Pancreas (tissue), 10 donors: ENCODE measurements at regions not wholly inside any gene's neighbourhood (a gene's known extent, or its start where the extent isn't known, plus 50 kb on each side); places are given as distances from the start of the nearest gene placed in this dataset.

Source experiments
- ATAC-seq, 4 donors: fragments of 200-7000 bp; cut with Tn5 transposase; one replicate each; pipeline versions ENCODE4 v1.8.0 to v1.9.1; 2020; ENCODE audit warnings: mild to moderate bottlenecking in 4 of 4, moderate library complexity in 4 of 4
- DNase-seq, 6 donors: peaks; one replicate each; pipeline ENCODE4 v3.0.0-alpha.2; 2020
- FAIRE-seq: peaks from 2 replicates; lab custom pipeline; 2012; peaks lifted over from hg19 to GRCh38; lab: Jason Lieb, UNC
- H3K27ac ChIP-seq, 4 donors: fragments of 200-600 bp; sonication (generic); 1 replicate in 3 of 4; 2 replicates in 1 of 4; pipeline versions ENCODE4 v1.5.0 to v1.8.0; 2020
- H3K27me3 ChIP-seq, 4 donors: fragments of 200-600 bp; one replicate each; pipeline ENCODE4 v1.8.0; 2021
- H3K36me3 ChIP-seq, 3 donors: fragments of 200-600 bp; sonication (generic) in 1 of 3; one replicate each; pipeline versions ENCODE4 v1.5.0 to v1.8.0; 2020 to 2021
- H3K4me1 ChIP-seq, 3 donors: fragments of 200-600 bp; one replicate each; pipeline ENCODE4 v1.8.0; 2021
- H3K4me3 ChIP-seq, 4 donors: fragments of 200-600 bp; sonication (generic) in 2 of 4; one replicate each; pipeline versions ENCODE4 v1.5.0 to v1.8.0; 2020 to 2021
- H3K9me3 ChIP-seq, 4 donors: fragments of 200-600 bp; one replicate each; pipeline ENCODE4 v1.8.0; 2021
- CTCF ChIP-seq, 4 donors: fragments of 200-600 bp; sonication (generic) in 3 of 4; IDR thresholded peaks; one replicate each; pipeline versions ENCODE4 v1.5.0 to v1.8.0; 2021; ENCODE audit warnings: antibody characterized with exemption in 4 of 4
- WGBS, 2 donors: extraction: QIAGEN DNeasy Blood & Tissue Kit; methylation state at CpG; one replicate each; pipeline ENCODE4 v1.1.7; 2013; 5-methylcytosine and 5-hydroxymethylcytosine counted together
- intact Hi-C, 3 donors: fragments of 100-400 bp; cut with DNase I; formaldehyde crosslinking; loops; one replicate each; pipeline versions ENCODE4 v1.11.1 to v1.14.2; 2022
- donor health status: healthy with polysubstance abuse.
- donor health status: DM: no; HTN: no; CAD: no; lungs with moderate emphysema.
- donor health status: DM: no; HTN: no; CAD: no.
- donor health status: control.
- donor health status: control.
- donor health status: Bipolar disorder and iron deficiency.
- donor health status: DM: yes; HTN: yes; CAD: no.
- donor health status: DM: no; HTN: no; CAD: no.
- donor health status: DM: no; HTN: no; CAD: no.
- donor health status: DM: yes; HTN: yes; CAD: no.

GRCh38 chr9:88326936-88327335 is 61.3 kb upstream of the SPIN1 start:
- ATAC-seq (no peak), DNase-seq (no peak), FAIRE-seq (no peak)
- no peak for TF ChIP-seq CTCF (IDR thresholded peaks at IDR 0.05)
- no peaks in the 10 kb centered on the region for H3K4me1 ChIP-seq
- no peaks in the 10 kb centered on the region for H3K9me3 ChIP-seq
- no peaks in the 10 kb centered on the region for H3K36me3 ChIP-seq
- no peak overlapping the region for H3K27ac ChIP-seq
- H3K27me3 ChIP-seq, result no peaks in the 10 kb centered on the region
- H3K4me3 ChIP-seq, result no peak overlapping the region
- intact Hi-C loops, result no loop called here
- WGBS, 2 donors, result 70 to 78% methylated on average over 2 of the region's 2 CpGs

- intact Hi-C loops, result no loop called here
- Histone ChIP-seq H3K9me3 (no peaks in the 10 kb centered on the region), H3K27me3 (no peaks in the 10 kb centered on the region), H3K36me3 (no peaks in the 10 kb centered on the region), H3K4me3 (no peak overlapping the region), H3K4me1 (no peaks in the 10 kb centered on the region), H3K27ac (no peak overlapping the region)
- DNase-seq, result no peak
- 84 to 95% methylated on average over 9 of the region's 9 CpGs for WGBS, 2 donors
- no peak for ATAC-seq
- no peak for TF ChIP-seq CTCF (IDR thresholded peaks at IDR 0.05)
- FAIRE-seq, result no peak
Observed at GRCh38 chr9:88326015-88326414, 62.2 kb upstream of the SPIN1 start.

- WGBS, 2 donors, result 66 to 72% methylated on average over 4 of the region's 4 CpGs
- no peak for TF ChIP-seq CTCF (IDR thresholded peaks at IDR 0.05)
- ATAC-seq, result peak in 2 of 4 donors; percentile 32 to 34
Observed at GRCh38 chr9:88322906-88323566, 65.2 kb upstream of the SPIN1 start.

GRCh38 chr9:88321764-88322163 is 66.5 kb upstream of the SPIN1 start:
- no peaks in the 10 kb centered on the region for H3K4me1 ChIP-seq
- TF ChIP-seq CTCF (IDR thresholded peaks at IDR 0.05), result no peak
- H3K9me3 ChIP-seq, result no peaks in the 10 kb centered on the region
- H3K36me3 ChIP-seq, result no peaks in the 10 kb centered on the region
- intact Hi-C loops, result no loop called here
- no peak overlapping the region for H3K27ac ChIP-seq
- FAIRE-seq, result no peak
- ATAC-seq, result no peak
- no peak for DNase-seq
- WGBS, 2 donors, result 81 to 84% methylated on average over 4 of the region's 4 CpGs
- H3K27me3 ChIP-seq, result no peaks in the 10 kb centered on the region
- no peak overlapping the region for H3K4me3 ChIP-seq

More at GRCh38 chr9:88322906-88323566, 65.2 kb upstream of the SPIN1 start:
- DNase-seq (no peak), FAIRE-seq (no peak)
- intact Hi-C loops, result no loop called here
- Histone ChIP-seq H3K27me3 (no peaks in the 10 kb centered on the region), H3K27ac (no peak overlapping the region), H3K4me1 (no peaks in the 10 kb centered on the region), H3K9me3 (no peaks in the 10 kb centered on the region), H3K36me3 (no peaks in the 10 kb centered on the region), H3K4me3 (no peak overlapping the region)

GRCh38 chr9:88320748-88321415 is 67.4 kb upstream of the SPIN1 start:
- Histone ChIP-seq H3K36me3 (no peaks in the 10 kb centered on the region), H3K4me3 (no peak overlapping the region), H3K9me3 (no peaks in the 10 kb centered on the region), H3K27ac (no peak overlapping the region), H3K4me1 (no peaks in the 10 kb centered on the region), H3K27me3 (no peaks in the 10 kb centered on the region)
- ATAC-seq (no peak), DNase-seq (no peak), FAIRE-seq (no peak)
- WGBS, 2 donors, result 90 to 93% methylated on average over 11 of the region's 11 CpGs
- no peak for TF ChIP-seq CTCF (IDR thresholded peaks at IDR 0.05)
- intact Hi-C loops, result no loop called here
